ENCODE measurements at regions not wholly inside any gene's neighbourhood (a gene's known extent, or its start where the extent isn't known, plus 50 kb on each side); places are given as distances from the start of the nearest gene placed in this dataset.

- no peak for TF ChIP-seq POLR2A (IDR thresholded peaks at IDR 0.05)
- TF ChIP-seq CTCF (IDR thresholded peaks at IDR 0.05) = no peak
These were observed 58.4 kb downstream of the SIPA1L2 start for GRCh38 chr1:232571523-232571922.

All from Peyer's patch (tissue), 4 donors.